ENCODE measurements at regions not wholly inside any gene's neighbourhood (a gene's known extent, or its start where the extent isn't known, plus 50 kb on each side); places are given as distances from the start of the nearest gene placed in this dataset.
"Not testable (repeated sequence)": the region's sequence is repeated elsewhere in the genome, so short reads cannot be mapped to it uniquely, and the experiment has no call there.

- Mint-ChIP-seq H3K4me1 (no peaks in the 10 kb centered on the region), H3K4me3 (no peak overlapping the region), H3K27ac (no peak overlapping the region), H3K36me3 (no peaks in the 10 kb centered on the region), H3K9me3 (peaks cover 30% of the 10 kb centered on the region), H3K27me3 (no peaks in the 10 kb centered on the region)
- no peak for DNase-seq
- CTCF ChIA-PET: no interaction called here
These were observed 909.5 kb upstream of the SOX11 start for GRCh38 chr2:4782647-4783046.

GRCh38 chr2:4791488-4791887, 900.7 kb upstream of the SOX11 start:
- Mint-ChIP-seq H3K27ac (no peak overlapping the region), H3K27me3 (no peaks in the 10 kb centered on the region)
- CTCF ChIA-PET: no interaction called here

GRCh38 chr2:4792126-4792525, 900.1 kb upstream of the SOX11 start:
- H3K4me3 Mint-ChIP-seq: no peak overlapping the region
- no peak overlapping the region for H3K27ac Mint-ChIP-seq
- CTCF ChIA-PET: no interaction called here
- H3K27me3 Mint-ChIP-seq: no peaks in the 10 kb centered on the region
- peaks cover 24% of the 10 kb centered on the region for H3K9me3 Mint-ChIP-seq
- H3K36me3 Mint-ChIP-seq: no peaks in the 10 kb centered on the region
- H3K4me1 Mint-ChIP-seq: no peaks in the 10 kb centered on the region
- no peak for DNase-seq

More at GRCh38 chr2:4791488-4791887, 900.7 kb upstream of the SOX11 start:
- no peaks in the 10 kb centered on the region for H3K36me3 Mint-ChIP-seq
- no peaks in the 10 kb centered on the region for H3K4me1 Mint-ChIP-seq
- no peak overlapping the region for H3K4me3 Mint-ChIP-seq
- H3K9me3 Mint-ChIP-seq: peaks cover 25% of the 10 kb centered on the region
- no peak for DNase-seq

- Mint-ChIP-seq H3K36me3 (no peaks in the 10 kb centered on the region), H3K4me3 (no peak overlapping the region), H3K4me1 (no peaks in the 10 kb centered on the region), H3K27me3 (no peaks in the 10 kb centered on the region), H3K27ac (no peak overlapping the region), H3K9me3 (peaks cover 13% of the 10 kb centered on the region)
- CTCF ChIA-PET: no interaction called here
- no peak for DNase-seq
These were observed 888.8 kb upstream of the SOX11 start for GRCh38 chr2:4803396-4803795.

GRCh38 chr2:4814137-4814536, 878.0 kb upstream of the SOX11 start:
- H3K9me3 Mint-ChIP-seq: peaks cover 20% of the 10 kb centered on the region
- CTCF ChIA-PET, H3K27ac Mint-ChIP-seq, H3K4me1 Mint-ChIP-seq, H3K4me3 Mint-ChIP-seq, H3K27me3 Mint-ChIP-seq, DNase-seq, H3K36me3 Mint-ChIP-seq: not testable (repeated sequence)

GRCh38 chr2:4827836-4828235, 864.3 kb upstream of the SOX11 start:
- H3K4me3 Mint-ChIP-seq: no peak overlapping the region
- H3K27ac Mint-ChIP-seq: no peak overlapping the region
- peaks cover 3% of the 10 kb centered on the region for H3K9me3 Mint-ChIP-seq
- no peaks in the 10 kb centered on the region for H3K4me1 Mint-ChIP-seq
- CTCF ChIA-PET: no interaction called here
- DNase-seq: no peak
- H3K36me3 Mint-ChIP-seq: no peaks in the 10 kb centered on the region
- no peaks in the 10 kb centered on the region for H3K27me3 Mint-ChIP-seq

- no peaks in the 10 kb centered on the region for H3K4me1 Mint-ChIP-seq
- H3K4me3 Mint-ChIP-seq: no peak overlapping the region
- peaks cover 3% of the 10 kb centered on the region for H3K9me3 Mint-ChIP-seq
- CTCF ChIA-PET: no interaction called here
- H3K27ac Mint-ChIP-seq: no peak overlapping the region
- no peaks in the 10 kb centered on the region for H3K27me3 Mint-ChIP-seq
- no peaks in the 10 kb centered on the region for H3K36me3 Mint-ChIP-seq
- DNase-seq: no peak
These were observed 863.4 kb upstream of the SOX11 start for GRCh38 chr2:4828682-4829374.

GRCh38 chr2:4831751-4832150, 860.4 kb upstream of the SOX11 start:
- Mint-ChIP-seq H3K9me3 (peaks cover 5% of the 10 kb centered on the region), H3K27me3 (no peaks in the 10 kb centered on the region), H3K4me1 (no peaks in the 10 kb centered on the region), H3K4me3 (no peak overlapping the region), H3K27ac (no peak overlapping the region), H3K36me3 (no peaks in the 10 kb centered on the region)
- CTCF ChIA-PET: no interaction called here
- no peak for DNase-seq

- CTCF ChIA-PET: no interaction called here
- H3K9me3 Mint-ChIP-seq: peaks cover 13% of the 10 kb centered on the region
- no peaks in the 10 kb centered on the region for H3K4me1 Mint-ChIP-seq
- H3K4me3 Mint-ChIP-seq: no peak overlapping the region
- no peaks in the 10 kb centered on the region for H3K36me3 Mint-ChIP-seq
- H3K27ac Mint-ChIP-seq: no peak overlapping the region
- DNase-seq: no peak
- no peaks in the 10 kb centered on the region for H3K27me3 Mint-ChIP-seq
These were observed 859.5 kb upstream of the SOX11 start for GRCh38 chr2:4832642-4833041.

GRCh38 chr2:4838626-4839025, 853.6 kb upstream of the SOX11 start:
- CTCF ChIA-PET: interaction anchor here (0.6 kb wide), 1 partner anchor 22 kb away, joined by 4 read pairs; no protein-coding TSS in a partner anchor
- H3K9me3 Mint-ChIP-seq: peaks cover 27% of the 10 kb centered on the region
- H3K27me3 Mint-ChIP-seq: no peaks in the 10 kb centered on the region
- H3K36me3 Mint-ChIP-seq: no peaks in the 10 kb centered on the region
- no peak overlapping the region for H3K27ac Mint-ChIP-seq
- H3K4me1 Mint-ChIP-seq: no peaks in the 10 kb centered on the region
- H3K4me3 Mint-ChIP-seq: no peak overlapping the region
- no peak for DNase-seq

- no peaks in the 10 kb centered on the region for H3K36me3 Mint-ChIP-seq
- no peaks in the 10 kb centered on the region for H3K4me1 Mint-ChIP-seq
- H3K4me3 Mint-ChIP-seq: no peak overlapping the region
- no peak for DNase-seq
- H3K27me3 Mint-ChIP-seq: no peaks in the 10 kb centered on the region
- peaks cover 37% of the 10 kb centered on the region for H3K9me3 Mint-ChIP-seq
- CTCF ChIA-PET: no interaction called here
- no peak overlapping the region for H3K27ac Mint-ChIP-seq
These were observed 851.4 kb upstream of the SOX11 start for GRCh38 chr2:4840791-4841190.

- Mint-ChIP-seq H3K27me3 (no peaks in the 10 kb centered on the region), H3K9me3 (peaks cover 26% of the 10 kb centered on the region), H3K27ac (no peak overlapping the region), H3K4me3 (no peak overlapping the region), H3K4me1 (no peaks in the 10 kb centered on the region), H3K36me3 (no peaks in the 10 kb centered on the region)
- CTCF ChIA-PET: no interaction called here
- DNase-seq: no peak
These were observed 847.3 kb upstream of the SOX11 start for GRCh38 chr2:4844881-4845280.

- Mint-ChIP-seq H3K36me3 (no peaks in the 10 kb centered on the region), H3K4me1 (no peaks in the 10 kb centered on the region), H3K27ac (no peak overlapping the region), H3K27me3 (no peaks in the 10 kb centered on the region), H3K4me3 (no peak overlapping the region), H3K9me3 (peaks cover 11% of the 10 kb centered on the region)
- CTCF ChIA-PET: no interaction called here
- DNase-seq: no peak
These were observed 830.2 kb upstream of the SOX11 start for GRCh38 chr2:4862031-4862430.

- DNase-seq: no peak
- CTCF ChIA-PET: no interaction called here
- Mint-ChIP-seq H3K27ac (no peak overlapping the region), H3K9me3 (peaks cover 7% of the 10 kb centered on the region), H3K4me3 (no peak overlapping the region), H3K36me3 (no peaks in the 10 kb centered on the region), H3K27me3 (no peaks in the 10 kb centered on the region), H3K4me1 (no peaks in the 10 kb centered on the region)
These were observed 826.0 kb upstream of the SOX11 start for GRCh38 chr2:4866198-4866597.

- no peaks in the 10 kb centered on the region for H3K4me1 Mint-ChIP-seq
- CTCF ChIA-PET: no interaction called here
- no peaks in the 10 kb centered on the region for H3K27me3 Mint-ChIP-seq
- H3K9me3 Mint-ChIP-seq: peaks cover 3% of the 10 kb centered on the region
- H3K36me3 Mint-ChIP-seq: no peaks in the 10 kb centered on the region
- no peak overlapping the region for H3K27ac Mint-ChIP-seq
- H3K4me3 Mint-ChIP-seq: no peak overlapping the region
- no peak for DNase-seq
These were observed 823.7 kb upstream of the SOX11 start for GRCh38 chr2:4868466-4868865.

GRCh38 chr2:4869154-4869553, 823.0 kb upstream of the SOX11 start:
- H3K9me3 Mint-ChIP-seq: peaks cover 4% of the 10 kb centered on the region
- no peaks in the 10 kb centered on the region for H3K27me3 Mint-ChIP-seq
- no peak overlapping the region for H3K4me3 Mint-ChIP-seq
- no peaks in the 10 kb centered on the region for H3K4me1 Mint-ChIP-seq
- CTCF ChIA-PET: no interaction called here
- no peak overlapping the region for H3K27ac Mint-ChIP-seq
- no peaks in the 10 kb centered on the region for H3K36me3 Mint-ChIP-seq
- DNase-seq: no peak
